Upper lobe of left lung (tissue), 6 donors: ENCODE measurements at regions not wholly inside any gene's neighbourhood (a gene's known extent, or its start where the extent isn't known, plus 50 kb on each side); places are given as distances from the start of the nearest gene placed in this dataset.

Experiments
- ATAC-seq, 2 donors: fragments of 200-7000 bp; cut with Tn5 transposase; one replicate each; pipeline ENCODE4 v1.9.1; 2022; ENCODE audit warnings: mild to moderate bottlenecking in 2 of 2, moderate library complexity in 2 of 2; ENCODE audit not compliant: low FRiP score in 2 of 2
- DNase-seq, 2 donors: peaks; one replicate each; pipeline ENCODE4 v3.0.0-alpha.2; 2019 to 2020
- H3K27ac ChIP-seq, 4 donors: fragments of 200-600 bp; sonication (generic); one replicate each; pipeline ENCODE4 v1.5.1; 2016 to 2019
- H3K27me3 ChIP-seq, 4 donors: fragments of 200-600 bp; sonication (generic); one replicate each; pipeline ENCODE4 v1.5.1; 2017 to 2019
- H3K36me3 ChIP-seq, 4 donors: fragments of 200-600 bp; sonication (generic); one replicate each; pipeline ENCODE4 v1.5.1; 2016 to 2019
- H3K4me1 ChIP-seq, 4 donors: fragments of 200-600 bp; sonication (generic); one replicate each; pipeline ENCODE4 v1.5.1; 2018 to 2019
- H3K4me3 ChIP-seq, 4 donors: fragments of 200-600 bp; sonication (generic); one replicate each; pipeline ENCODE4 v1.5.1; 2017 to 2019; ENCODE audit warnings: mild to moderate bottlenecking in 2 of 4, moderate library complexity in 1 of 4
- H3K9me3 ChIP-seq, 4 donors: fragments of 200-600 bp; sonication (generic); one replicate each; pipeline ENCODE4 v1.5.1; 2018 to 2019
- EP300 ChIP-seq, 4 donors: sonication (generic); formaldehyde crosslinking; IDR thresholded peaks; one replicate each; pipeline ENCODE4 v1.5.1; 2017; ENCODE audit warnings: antibody characterized with exemption in 4 of 4, control low read depth in 2 of 4
- POLR2A ChIP-seq, 4 donors: fragments of 450-650 bp; IDR thresholded peaks; one replicate each; pipeline ENCODE4 v1.5.1; 2016 to 2017; ENCODE audit warnings: antibody characterized with exemption in 4 of 4, mild to moderate bottlenecking in 2 of 4
- POLR2AphosphoS5 ChIP-seq, 2 donors: sonication (generic); formaldehyde crosslinking; IDR thresholded peaks; one replicate each; pipeline ENCODE4 v1.5.1; 2017; ENCODE audit warnings: antibody characterized with exemption in 2 of 2
- WGBS, 2 donors: methylation state at CpG; one replicate each; pipeline ENCODE4 v1.1.5; 2017 to 2018; 5-methylcytosine and 5-hydroxymethylcytosine counted together
- TF ChIP-seq, protein P1 (sequence below), 6 experiments: fragments of 450-650 bp in 4 of 6; fragments of 200-600 bp in 2 of 6; sonication (generic) in 2 of 6; IDR thresholded peaks; one replicate each; pipeline ENCODE4 v1.5.1; 2016 to 2019; ENCODE audit warnings: antibody characterized with exemption in 6 of 6
- donor health status: DM: no; HTN: no; CAD: no; lungs with moderate emphysema.
- donor health status: DM: no; HTN: yes; CAD: no; lungs with severe emphysema.

DNA sequence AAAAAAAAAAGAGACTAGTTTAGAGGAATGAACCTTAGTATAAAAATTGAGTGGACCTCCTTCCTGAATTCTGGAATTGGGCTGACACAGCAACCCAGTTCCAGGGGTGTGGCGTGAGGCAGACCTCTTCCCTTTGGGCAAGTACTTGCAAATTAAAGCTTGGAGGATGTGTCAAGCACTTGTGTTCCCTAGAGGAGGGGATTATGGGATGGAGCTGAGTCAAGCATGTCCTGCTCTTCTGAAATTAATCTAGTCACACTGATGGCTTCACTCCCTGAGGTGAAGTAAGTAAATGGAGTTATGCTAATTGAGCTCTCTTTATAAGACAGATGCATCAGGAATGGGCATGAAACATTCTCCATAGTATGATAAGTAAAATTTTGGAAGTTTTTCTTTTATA lies 107.7 kb upstream of the HTR2A start:
- Histone ChIP-seq H3K36me3 (no peaks in the 10 kb centered on the region), H3K9me3 (no peaks in the 10 kb centered on the region), H3K4me3 (no peak overlapping the region), H3K27me3 (no peaks in the 10 kb centered on the region), H3K27ac (no peak overlapping the region), H3K4me1 (no peaks in the 10 kb centered on the region)
- DNase-seq (no peak), ATAC-seq (no peak)
- TF ChIP-seq POLR2A (IDR thresholded peaks at IDR 0.05) (no peak), POLR2AphosphoS5 (IDR thresholded peaks at IDR 0.05) (no peak), EP300 (IDR thresholded peaks at IDR 0.05) (no peak)
- TF ChIP-seq, protein P1, sequence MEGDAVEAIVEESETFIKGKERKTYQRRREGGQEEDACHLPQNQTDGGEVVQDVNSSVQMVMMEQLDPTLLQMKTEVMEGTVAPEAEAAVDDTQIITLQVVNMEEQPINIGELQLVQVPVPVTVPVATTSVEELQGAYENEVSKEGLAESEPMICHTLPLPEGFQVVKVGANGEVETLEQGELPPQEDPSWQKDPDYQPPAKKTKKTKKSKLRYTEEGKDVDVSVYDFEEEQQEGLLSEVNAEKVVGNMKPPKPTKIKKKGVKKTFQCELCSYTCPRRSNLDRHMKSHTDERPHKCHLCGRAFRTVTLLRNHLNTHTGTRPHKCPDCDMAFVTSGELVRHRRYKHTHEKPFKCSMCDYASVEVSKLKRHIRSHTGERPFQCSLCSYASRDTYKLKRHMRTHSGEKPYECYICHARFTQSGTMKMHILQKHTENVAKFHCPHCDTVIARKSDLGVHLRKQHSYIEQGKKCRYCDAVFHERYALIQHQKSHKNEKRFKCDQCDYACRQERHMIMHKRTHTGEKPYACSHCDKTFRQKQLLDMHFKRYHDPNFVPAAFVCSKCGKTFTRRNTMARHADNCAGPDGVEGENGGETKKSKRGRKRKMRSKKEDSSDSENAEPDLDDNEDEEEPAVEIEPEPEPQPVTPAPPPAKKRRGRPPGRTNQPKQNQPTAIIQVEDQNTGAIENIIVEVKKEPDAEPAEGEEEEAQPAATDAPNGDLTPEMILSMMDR (IDR thresholded peaks at IDR 0.05): no peak
- WGBS, 2 donors: 79 to 86% methylated on average over 1 of the region's 1 CpG

DNA sequence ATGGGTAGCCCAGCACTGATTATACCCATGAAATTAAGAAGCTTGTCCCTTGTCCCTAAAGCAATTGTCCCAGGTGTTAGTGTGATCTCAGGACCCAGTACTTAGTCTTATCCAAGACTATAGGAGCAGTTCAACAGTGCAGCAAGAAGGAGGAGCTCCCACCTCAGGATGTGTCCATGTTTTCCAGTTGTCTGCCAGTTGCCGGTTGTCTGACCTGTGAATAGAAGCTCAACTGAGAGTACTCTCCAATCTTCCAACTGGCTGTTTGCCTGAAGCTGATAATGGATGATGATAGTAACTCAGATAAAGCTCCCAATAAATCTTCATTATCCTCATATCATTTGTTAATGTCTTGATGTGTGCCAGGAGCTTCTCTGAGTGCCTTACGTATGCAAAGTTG lies 107.2 kb upstream of the HTR2A start:
- no peak overlapping the region for H3K4me3 ChIP-seq
- H3K36me3 ChIP-seq: no peaks in the 10 kb centered on the region
- no peaks in the 10 kb centered on the region for H3K27me3 ChIP-seq
- WGBS, 2 donors: 50 to 67% methylated on average over 2 of the region's 2 CpGs
- DNase-seq: no peak
- TF ChIP-seq, protein P1 (IDR thresholded peaks at IDR 0.05): no peak
- no peak for TF ChIP-seq POLR2AphosphoS5 (IDR thresholded peaks at IDR 0.05)
- TF ChIP-seq POLR2A (IDR thresholded peaks at IDR 0.05): no peak
- TF ChIP-seq EP300 (IDR thresholded peaks at IDR 0.05): no peak
- H3K9me3 ChIP-seq: no peaks in the 10 kb centered on the region
- H3K27ac ChIP-seq: no peak overlapping the region
- no peak for ATAC-seq
- H3K4me1 ChIP-seq: no peaks in the 10 kb centered on the region

DNA sequence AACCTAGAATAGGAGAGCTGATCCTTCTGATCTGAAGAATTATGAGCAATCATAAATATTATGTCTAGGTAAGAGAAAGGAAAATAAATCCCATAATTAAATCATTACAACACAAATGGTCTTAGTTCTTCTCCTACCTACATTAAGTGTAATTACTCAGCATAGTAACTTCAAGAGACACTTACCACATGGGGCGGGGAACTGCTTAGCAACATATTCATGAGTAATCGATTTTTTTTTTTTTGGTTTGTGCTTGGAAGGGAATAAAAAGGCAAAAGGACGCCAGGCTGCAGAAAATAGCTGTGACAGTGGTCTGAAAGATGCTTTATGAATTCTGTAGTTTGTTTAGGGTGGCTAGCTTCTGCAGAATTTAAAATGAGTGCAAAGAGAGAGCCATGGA lies 103.3 kb upstream of the HTR2A start:
- Histone ChIP-seq H3K4me1 (no peaks in the 10 kb centered on the region), H3K27me3 (no peaks in the 10 kb centered on the region), H3K4me3 (no peak overlapping the region), H3K27ac (no peak overlapping the region), H3K36me3 (no peaks in the 10 kb centered on the region), H3K9me3 (no peaks in the 10 kb centered on the region)
- 62% methylated on average over 3 of the region's 3 CpGs for WGBS, 2 donors
- TF ChIP-seq, protein P1 (IDR thresholded peaks at IDR 0.05): no peak
- TF ChIP-seq POLR2AphosphoS5 (IDR thresholded peaks at IDR 0.05): no peak
- ATAC-seq: no peak
- DNase-seq: no peak

DNA sequence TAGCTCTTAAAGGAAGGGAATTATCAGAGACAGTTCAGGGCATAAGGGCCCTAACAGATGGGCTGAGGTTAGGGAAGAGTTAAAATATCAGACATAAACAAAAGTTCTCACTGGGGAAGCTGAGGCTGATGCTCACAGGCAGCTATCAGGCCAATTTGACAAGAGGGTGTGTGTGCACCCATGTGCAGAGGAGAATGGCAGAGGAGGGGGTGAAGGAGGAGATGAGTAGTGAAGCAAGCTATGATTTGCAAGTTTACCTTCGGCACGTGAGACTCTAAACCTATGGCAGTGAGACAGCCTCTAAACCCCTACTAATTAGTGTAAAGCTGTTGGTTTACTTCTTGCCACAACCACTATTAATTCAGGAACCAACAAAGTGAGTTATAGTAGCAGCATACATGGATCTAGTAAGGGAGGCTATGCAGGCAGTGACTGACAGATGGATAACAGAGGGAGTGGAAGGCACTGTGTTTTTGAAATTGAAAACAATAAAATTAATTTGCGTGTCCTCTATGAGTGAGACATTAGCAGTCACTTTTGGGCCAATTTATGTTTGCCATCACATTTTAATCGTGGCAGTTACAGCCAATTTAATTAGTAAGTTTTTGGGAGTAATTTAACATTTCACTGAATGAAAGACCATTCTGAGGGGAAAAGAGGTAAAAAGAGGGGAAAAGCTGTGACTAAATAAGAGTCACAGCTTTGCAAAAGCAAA lies 99.6 kb upstream of the HTR2A start:
- DNase-seq (no peak), ATAC-seq (no peak)
- Histone ChIP-seq H3K4me1 (no peaks in the 10 kb centered on the region), H3K27ac (no peak overlapping the region), H3K36me3 (no peaks in the 10 kb centered on the region), H3K27me3 (no peaks in the 10 kb centered on the region), H3K4me3 (no peak overlapping the region), H3K9me3 (no peaks in the 10 kb centered on the region)
- TF ChIP-seq, protein P1 (IDR thresholded peaks at IDR 0.05): no peak
- TF ChIP-seq EP300 (IDR thresholded peaks at IDR 0.05) (no peak), POLR2A (IDR thresholded peaks at IDR 0.05) (no peak), POLR2AphosphoS5 (IDR thresholded peaks at IDR 0.05) (no peak)
- 90 to 94% methylated on average over 4 of the region's 4 CpGs for WGBS, 2 donors

DNA sequence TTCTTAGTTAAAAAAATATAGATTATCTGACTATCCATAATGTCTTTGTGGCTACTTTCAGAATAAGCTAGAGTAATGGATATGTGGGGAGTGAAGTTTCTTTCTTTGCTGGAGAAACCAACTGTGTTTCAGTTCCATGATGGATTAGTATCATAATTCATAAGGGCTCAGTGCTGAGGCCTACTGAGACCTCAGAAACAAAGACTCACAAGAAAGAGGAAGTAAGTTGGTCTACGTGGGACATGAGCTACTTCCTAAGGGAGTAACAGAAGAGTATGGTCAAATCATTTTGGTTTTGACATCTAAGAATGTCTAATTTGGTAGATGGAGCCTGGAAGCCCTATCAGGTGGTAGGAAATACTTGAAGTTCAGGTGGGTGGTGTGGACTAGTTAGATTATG lies 99.0 kb upstream of the HTR2A start:
- ATAC-seq: no peak
- Histone ChIP-seq H3K9me3 (no peaks in the 10 kb centered on the region), H3K4me1 (no peaks in the 10 kb centered on the region), H3K27me3 (no peaks in the 10 kb centered on the region), H3K36me3 (no peaks in the 10 kb centered on the region), H3K4me3 (no peak overlapping the region), H3K27ac (no peak overlapping the region)
- WGBS, 2 donors: 15 to 41% methylated on average over 1 of the region's 1 CpG
- TF ChIP-seq, protein P1 (IDR thresholded peaks at IDR 0.05): no peak
- TF ChIP-seq POLR2A (IDR thresholded peaks at IDR 0.05) (no peak), POLR2AphosphoS5 (IDR thresholded peaks at IDR 0.05) (no peak), EP300 (IDR thresholded peaks at IDR 0.05) (no peak)
- no peak for DNase-seq
